ENCODE measurements at regions not wholly inside any gene's neighbourhood (a gene's known extent, or its start where the extent isn't known, plus 50 kb on each side); places are given as distances from the start of the nearest gene placed in this dataset.
"Not testable (repeated sequence)": the region's sequence is repeated elsewhere in the genome, so short reads cannot be mapped to it uniquely, and the experiment has no call there.

DNA sequence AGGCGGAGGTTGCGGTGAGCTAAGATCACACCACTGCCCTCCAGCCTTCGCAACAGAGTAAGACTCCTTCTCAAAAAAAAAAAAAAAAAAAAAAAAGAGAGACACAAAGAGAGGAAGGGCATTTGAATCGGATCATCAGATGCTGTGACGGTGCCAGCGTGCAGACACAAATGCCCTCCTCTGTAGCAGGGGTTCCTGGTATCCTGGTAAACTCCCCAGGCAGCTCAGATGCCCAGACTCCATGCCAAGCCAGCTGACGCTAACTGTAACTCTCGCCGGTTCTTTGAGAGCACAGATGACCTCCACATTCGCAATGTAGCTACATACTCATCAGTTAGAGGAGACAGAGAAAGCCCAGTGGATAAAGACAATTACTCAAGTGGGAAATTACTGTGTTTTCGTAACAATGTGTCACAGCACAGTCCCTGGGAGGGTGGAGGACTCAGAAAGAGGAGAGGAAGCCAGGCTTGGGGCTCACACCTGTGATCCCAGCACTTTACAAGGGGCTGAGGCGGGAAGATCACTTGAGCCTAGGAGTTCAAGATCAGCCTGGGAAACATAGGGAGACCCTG is 153.1 kb downstream of the BRD1 start:
- no peak for DNase-seq

DNA sequence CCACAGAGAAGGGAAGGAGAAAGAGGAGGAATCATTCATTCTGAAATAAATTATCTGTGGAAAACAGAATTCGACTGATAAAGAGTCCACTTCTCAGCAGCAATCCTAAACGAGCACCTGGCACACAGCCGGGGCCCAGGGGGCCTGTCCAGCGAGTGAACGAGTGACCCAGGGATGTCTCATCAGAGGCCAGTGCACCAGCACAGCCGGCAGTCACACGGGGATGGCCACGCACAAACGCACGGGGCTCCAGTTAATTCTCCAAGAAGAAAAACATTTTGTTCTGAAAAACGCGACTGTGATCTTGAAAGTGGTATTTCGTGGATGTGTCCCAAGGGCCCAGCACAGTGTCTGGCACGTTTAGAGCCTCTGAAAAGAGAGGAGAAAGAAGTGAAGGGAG is 154.6 kb downstream of the BRD1 start:
- no peak for DNase-seq

DNA sequence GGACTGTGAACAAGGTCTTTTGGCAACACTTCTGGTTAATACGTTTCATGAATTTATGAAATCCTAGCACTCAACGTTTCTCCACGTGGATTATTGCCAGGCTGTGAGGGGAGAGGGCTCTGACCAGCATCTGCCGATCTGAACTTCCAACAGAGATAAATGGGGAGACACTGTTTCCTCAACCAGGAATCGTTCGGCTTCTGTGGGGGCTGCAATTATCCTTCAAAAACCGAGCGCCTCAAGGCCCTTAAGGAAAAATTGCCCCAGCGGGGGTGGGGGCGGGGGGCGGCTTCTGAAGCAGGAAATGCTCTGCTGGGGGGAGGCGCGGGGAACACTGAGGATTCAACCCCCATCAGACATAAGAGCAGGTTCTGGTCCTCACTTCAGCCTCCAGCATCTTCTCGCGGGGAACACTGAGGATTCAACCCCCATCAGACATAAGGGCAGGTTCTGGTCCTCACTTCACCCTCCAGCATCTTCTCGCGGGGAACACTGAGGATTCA is 155.6 kb downstream of the BRD1 start:
- DNase-seq = no peak

DNA sequence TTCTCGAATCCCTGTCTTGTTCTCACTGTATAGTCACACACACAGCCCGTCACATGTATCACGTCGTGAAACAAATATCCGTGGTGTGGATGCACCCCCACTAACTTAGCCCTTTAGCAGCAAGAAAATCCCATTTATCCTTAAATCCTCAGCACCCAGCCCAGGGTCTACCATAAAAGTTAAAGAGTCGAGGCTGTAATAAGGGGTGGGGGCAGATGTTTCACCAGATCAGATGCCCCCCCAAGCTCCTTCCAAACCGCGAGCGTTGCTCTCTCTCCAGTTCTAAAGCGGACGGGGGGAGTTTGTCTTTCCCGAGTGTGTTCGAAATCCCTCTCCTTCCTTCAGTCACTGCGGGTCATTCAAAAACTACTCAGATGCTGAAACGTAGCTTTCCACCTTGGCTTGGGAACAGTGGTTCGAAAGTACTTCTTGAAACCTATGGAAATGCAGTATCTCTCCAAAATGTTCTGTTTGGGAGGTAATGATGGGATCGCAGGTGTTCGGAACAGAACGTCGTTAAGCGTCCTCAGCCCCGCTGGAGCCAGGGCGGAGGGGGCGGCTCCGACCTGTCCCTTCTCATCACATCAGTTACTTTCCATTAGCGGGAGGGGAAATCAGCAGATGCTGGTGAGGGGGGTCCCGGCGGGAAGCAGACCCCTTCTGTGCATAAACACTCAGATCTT is 156.2 kb downstream of the BRD1 start:
- no peak for DNase-seq

DNA sequence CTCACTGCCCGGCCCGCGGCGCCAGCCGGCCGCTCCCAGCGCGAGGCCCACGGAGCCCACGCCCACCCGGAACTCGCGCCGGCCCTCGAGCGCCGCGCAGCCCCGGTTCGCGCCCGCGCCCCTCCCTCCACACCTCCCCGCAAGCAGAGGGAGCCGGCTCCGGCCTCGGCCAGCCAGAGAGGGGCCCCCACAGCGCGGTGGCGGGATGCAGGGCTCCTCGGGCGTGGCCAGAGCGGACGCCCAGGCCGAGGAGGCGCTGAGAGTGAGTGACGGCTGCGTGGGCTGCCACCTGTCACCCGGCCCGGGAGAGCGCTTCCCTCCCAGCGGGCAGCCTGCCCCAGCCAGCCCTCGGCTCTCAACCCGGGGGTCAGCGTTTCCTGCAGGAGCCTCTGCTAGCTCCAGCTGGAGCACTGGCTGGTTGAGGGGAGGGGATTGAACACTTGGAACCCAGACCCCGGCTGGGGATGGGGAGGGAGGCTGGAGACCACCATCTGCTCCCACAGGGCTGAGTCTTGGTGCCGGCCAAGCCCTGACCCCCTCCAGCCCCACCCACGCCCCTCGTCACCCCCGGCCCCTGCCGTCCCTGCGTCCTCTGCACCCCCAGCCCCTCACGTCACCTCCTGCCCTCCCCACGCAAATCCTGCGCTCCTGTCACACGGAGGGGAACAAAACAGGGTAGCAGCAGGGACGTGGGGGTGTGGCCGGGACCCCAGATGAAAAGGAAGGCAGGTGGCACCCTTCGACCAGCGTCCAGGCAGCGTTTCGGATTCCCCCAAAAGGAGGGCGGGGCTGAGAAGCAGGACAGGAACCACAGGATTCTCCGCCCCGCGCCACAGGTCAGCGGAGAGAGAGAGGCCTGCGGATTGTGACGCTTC is 157.0 kb downstream of the BRD1 start:
- peak; percentile 5 for DNase-seq

DNA sequence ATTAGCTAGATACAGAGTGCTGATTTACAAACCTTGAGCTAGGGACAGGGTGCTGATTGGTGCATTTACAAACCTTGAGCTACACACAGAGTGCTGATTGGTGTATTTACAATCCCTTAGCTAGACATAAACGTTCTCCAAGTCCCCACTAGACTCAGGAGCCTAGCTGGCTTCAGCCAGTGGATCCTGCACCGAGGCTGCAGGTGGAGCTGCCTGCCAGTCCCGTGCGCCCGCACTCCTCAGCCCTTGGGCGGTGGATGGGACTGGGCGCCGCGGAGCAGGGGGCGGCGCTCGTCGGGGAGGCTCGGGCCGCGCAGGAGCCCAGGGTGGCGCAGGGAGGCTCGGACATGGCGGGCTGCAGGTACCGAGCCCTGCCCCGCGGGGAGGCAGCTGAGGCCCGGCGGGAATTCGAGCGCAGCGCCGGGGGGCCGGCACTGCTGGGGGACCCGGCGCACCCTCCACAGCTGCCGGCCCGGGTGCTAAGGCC is 157.7 kb downstream of the BRD1 start:
- peak; percentile 58 for DNase-seq

DNA sequence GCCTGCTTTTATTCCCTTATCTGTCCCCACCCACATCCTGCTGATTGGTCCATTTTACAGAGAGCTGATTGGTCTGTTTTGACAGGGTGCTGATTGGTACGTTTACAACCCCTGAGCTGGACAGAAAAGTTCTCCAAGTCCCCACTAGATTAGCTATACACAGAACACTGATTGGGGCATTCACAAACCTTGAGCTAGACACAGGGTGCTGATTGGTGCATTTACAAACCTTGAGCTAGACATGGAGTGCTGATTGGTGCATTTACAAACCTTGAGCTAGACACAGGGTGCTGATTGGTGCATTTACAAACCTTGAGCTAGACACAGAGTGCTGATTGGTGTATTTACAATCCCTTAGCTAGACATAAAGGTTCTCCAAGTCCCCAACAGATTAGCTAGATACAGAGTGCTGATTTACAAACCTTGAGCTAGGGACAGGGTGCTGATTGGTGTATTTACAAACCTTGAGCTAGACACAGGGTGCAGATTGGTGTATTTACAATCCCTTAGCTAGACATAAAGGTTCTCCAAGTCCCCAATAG is 158.2 kb downstream of the BRD1 start:
- not testable (repeated sequence) for DNase-seq

DNA sequence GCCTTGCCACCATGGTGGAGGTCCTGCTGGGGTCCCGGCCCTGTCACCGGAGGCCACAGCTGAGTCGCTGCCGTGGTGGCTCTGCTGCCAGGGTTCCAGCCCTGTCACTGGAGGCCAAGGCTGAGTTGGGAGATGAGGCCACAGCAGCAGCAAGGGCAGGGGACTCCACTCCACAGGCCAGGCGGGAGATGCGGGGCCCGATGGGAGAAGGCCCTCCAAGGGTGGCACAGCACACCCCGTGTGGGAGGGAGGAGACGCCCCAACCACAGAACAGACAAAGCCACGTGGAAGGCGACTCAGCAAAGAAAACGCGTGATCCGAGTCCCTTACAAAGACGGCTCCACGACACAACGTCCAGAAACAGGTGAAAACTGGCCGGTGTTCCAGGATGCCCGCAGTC is 159.3 kb downstream of the BRD1 start:
- no peak for DNase-seq

DNA sequence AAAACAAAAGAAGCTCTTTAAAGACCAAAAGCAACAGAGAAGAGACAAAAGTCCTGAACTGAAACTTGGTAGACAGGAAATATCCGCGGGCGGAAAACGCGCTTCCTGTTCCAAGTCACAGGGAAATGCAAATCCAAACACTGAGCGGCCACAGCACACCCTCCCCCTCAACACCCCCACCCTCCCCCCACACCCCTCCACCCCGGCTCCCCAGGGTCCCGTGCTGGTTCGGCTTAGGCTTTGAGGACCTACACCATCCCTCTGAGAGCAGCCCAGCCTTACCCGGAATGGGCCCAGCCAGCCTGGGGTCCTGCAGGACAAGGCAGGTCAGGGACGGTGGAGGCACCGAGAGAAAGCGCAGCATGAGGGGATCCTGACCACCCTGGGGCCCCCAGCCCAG is 160.4 kb downstream of the BRD1 start:
- peak; percentile 15 for DNase-seq

DNA sequence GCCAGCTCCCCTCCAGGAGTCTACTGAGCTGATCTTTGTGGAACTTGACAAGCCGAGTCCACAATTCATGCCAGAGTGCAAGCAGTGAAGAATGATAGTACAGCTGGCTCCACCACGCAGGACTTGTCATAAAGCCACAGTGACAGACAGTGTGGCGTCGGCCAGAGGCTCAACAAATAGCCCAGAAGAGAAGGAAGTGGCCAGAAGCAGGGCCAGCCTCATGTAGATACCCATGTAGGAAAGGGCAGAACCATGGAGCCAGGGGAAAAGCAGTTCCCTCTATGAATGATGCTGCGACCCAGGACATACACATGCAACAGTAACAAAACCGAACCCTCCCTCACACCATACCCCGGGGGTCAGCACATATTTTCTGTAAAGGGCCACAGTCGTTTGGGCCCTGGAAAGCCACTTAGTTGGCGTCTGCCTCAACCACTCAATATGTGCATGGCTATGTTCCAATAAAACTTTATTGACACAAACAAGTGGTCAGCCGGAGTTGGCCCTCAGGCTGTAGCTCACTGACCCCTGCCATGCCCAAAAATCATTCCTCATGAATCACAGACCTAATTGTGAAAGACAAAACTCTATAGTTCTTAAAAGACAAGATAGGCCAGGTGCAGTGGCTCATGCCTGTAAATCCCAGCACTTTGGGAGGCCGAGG is 161.4 kb downstream of the BRD1 start:
- no peak for DNase-seq

DNA sequence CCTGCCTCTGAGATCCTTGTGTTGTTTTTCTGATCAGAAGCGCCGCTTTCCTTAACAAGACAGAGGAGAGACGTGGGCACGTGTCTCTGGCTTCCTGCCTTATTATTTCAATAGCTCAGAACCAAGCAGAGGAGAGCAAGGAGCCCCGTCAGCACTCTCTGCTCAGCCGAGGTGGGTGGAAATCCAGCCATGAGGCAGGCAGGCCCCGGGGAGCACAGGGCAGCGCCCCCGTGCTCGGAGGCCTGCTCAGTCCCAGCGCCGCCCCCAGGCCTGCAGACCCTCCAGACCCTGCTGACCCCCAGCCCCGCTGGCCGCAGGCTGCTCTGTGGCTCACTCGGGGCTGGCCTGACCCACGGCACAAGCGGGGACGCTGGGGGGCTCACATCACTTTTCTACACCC is 162.8 kb downstream of the BRD1 start:
- DNase-seq = no peak

DNA sequence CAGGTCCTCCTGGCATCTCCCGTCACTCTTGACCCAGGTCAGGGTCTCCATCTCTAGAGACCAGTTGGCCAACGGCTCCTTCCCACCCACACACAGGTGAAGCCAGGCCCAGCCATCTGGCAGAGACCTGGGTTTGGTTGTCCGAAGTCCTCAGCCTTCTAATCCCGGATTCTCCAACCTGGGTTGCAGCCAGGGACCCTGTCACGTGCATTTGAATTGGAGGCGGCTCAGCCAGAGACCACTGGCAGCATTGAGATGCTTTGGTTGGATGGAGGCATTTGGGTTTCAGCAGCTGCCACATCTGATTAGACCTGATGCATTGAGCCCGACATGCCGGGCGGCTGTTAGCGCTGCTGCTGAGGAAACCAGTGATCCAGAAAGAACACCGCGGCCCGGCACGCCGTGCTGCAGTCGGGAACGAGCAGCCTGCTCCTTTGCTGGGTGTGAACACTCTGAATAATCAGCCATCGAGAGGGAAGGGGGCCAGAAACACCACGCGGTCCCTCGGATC is 163.2 kb downstream of the BRD1 start:
- no peak for DNase-seq

DNA sequence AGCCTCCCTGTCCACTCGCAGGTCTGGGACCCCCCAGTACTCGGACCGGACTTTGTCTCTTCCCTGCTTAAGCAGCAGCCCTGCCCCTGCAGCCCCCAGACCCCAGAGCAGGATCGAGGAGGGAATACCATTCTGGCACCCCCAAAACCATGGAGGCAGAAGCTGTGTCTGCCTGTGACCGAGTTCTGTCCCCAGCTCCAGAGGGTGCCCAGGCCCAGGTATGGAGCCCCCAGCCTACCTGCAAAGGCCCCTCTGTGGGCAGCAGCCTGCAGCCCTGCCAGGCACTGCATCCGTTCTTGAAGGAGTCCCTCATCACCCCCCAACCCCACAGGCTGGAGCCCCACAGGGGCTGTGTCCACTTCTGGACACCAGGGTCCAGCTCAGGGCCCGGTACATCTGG is 163.8 kb downstream of the BRD1 start:
- no peak for DNase-seq

DNA sequence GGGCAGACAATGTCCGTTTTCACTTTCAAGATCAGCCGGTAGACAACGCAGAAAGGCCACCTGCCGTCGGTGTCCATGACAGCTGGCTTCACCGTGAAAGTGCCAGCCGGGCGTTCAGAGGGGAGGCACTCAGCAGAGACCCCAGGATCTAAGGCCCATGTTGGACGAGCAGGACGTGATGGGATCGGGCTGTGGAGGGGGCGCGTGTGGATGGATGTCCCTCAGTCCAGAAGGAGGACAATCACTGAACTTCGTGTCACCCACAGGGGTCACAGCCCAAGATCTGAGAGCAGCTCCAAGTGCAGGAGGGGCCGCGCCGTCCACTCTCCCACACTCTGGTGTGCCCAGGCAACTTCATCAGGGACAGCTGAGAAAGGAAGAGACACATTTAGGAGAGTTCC is 164.4 kb downstream of the BRD1 start:
- no peak for DNase-seq

DNA sequence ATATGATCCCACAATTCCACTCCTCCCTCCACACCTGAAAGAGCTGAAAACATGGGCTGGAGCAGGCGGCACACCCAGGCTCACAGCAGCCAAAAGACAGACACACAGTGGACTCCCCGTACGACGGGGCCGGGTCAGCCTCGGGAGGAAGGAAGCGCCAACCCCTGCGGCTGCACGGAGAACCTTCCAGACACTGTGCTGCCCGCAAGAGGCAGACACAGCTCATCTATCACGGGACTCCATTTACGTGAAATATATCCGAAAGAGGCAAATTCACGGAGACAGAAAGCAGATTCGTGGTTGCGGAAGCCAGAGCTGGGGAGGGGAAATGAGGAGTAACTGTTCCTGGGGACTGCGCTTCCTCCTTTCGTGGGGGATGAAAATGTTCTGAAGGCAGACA is 165.0 kb downstream of the BRD1 start:
- DNase-seq = no peak

DNA sequence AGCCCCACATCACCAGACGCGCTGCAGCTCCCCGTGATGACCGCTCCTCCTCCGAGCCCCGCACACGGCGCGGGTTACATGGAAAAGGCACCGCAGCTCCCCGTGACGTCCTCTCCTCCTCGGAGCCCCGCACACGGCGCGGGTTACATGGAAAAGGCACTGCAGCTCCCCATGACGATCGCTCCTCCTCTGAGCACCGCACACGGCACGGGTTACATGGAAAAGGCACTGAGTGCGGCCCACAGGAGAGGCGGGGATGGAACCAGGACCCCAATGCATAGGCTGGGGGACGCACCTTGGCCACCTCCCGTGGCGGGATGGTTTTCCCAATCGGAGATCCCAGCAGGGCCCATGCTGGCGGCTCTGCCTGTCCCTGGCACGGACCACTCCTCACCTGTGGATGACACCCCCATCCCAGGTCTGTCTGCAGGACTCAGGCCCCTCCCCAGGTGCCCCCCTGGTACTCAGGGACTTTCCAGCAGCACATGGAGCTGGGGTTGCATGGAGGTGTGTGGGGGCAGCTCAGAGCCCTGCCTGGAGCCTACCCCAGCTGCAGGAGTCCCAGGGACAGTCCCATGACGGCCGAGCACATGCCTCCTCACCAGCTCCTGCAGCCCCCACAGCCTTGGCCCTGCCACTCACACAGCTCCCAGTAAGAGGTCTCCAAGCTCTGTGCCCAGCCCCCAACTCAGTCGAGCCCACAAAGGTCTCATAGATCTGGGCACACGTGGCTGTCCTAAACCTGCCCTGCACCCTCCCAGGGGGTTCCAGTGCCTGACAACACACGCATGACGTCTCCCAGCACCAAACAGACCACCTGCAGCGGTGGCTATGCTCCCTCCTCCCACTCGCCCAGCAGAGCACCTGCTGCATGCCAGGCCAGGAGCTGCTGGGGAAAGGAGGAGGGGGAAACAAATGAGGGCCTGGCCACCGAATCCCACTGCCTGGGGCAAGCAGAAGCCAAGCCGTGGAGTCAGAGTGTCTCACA is 166.6 kb downstream of the BRD1 start:
- no peak for DNase-seq

DNA sequence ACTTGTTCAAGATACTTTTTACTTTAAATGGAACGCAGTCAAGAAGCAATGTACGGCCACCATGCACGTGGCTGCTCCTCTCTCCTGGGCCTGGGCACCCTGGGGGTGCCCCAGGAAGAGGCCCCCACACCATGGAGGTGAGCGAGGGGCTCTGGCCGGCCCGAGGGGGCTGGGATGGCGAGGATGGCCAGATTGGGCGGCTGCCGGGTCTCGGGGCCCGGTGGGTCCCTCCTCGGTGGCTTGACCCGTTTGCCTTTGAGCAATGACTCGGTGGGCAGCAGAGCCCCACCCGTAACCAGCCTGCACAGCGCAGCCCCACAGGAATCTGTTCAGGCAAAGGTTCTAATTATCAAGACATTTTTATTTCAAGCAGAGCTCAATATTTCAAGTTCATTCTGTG is 167.4 kb downstream of the BRD1 start:
- DNase-seq = no peak

DNA sequence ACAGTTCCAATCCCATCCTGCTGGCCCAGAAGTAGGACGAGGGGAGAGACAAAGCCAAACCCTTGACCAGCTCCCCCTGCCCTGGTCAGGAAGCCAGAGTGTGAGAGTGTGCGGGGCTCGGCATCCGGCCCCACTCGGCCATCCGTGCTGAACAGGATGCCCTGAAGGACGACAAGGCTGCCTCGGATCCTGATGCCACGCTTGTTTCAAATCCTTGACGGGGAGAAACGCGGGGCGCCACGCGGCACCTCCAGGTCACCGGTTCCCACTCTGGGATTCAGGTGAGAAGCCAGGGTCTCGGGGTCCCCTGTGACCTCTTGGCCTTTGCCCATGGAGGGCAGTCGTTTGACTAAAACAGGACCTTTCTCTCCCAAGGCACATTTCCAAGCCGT is 167.8 kb downstream of the BRD1 start:
- no peak for DNase-seq

DNA sequence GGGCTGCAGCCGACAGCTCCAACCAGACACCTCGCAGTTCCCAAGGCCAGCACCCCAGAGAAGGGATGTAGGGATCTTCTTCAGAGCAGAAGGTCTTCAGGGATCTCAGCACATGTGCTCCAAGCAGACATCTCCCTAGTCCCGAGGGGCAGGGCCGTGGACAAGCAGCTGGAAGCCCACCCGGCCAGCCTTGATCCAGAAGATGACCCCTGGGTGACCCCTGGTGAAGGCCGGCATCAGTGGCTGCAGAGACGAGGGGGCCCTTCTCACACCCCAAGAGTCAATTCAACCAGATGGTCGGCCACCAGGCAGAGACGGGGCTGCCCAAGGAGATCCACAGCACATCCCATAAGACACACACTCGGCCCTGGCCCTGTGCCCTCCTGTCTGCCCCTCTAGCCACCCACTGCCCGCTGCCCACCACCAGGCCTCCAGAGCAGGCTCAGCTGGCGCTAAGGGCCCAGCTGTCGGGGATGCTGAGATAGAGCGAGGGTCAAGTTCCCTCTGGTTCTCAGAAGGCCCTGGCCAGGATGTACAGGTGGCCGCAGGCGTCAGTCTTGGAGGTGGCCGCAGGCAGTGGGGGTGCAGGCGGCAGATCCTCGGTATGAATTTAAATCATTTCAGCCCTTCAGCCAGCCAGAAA is 168.3 kb downstream of the BRD1 start:
- no peak for DNase-seq

DNA sequence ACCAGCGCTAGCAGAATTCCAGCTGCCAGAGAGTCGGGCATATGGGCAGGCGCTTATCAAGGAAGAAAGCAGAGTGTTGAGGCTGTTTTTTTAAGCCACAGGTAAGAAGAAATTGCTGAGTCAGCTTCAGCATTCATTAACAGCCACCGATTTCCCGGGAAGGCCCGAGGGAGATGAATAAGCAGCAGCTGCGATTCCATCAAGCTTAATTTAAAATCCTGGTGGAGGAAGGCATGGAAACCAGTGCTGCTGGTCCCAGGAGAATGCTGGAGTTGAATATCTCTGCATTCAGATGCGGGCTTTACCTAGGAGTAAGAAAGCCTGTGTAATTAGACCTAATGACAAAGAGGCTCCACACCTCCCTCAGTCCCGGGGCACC is 168.8 kb downstream of the BRD1 start:
- no peak for DNase-seq
